SU-DHL-6 (cell line): ENCODE measurements at regions not wholly inside any gene's neighbourhood (a gene's known extent, or its start where the extent isn't known, plus 50 kb on each side); places are given as distances from the start of the nearest gene placed in this dataset.

ENCODE experiments used
- EZH2phosphoT487 ChIP-seq: fragments of 200-600 bp; sonication (generic), shearing (Covaris generic); conservative IDR thresholded peaks from 2 replicates; pipeline ENCODE4 v1.6.1; 2018; ENCODE audit warnings: mild to moderate bottlenecking, antibody characterized with exemption, low read length, moderate library complexity, mixed read lengths
- TF ChIP-seq, protein P1 (sequence below): fragments of 200-600 bp; sonication (generic); IDR thresholded peaks from one replicate; pipeline ENCODE4 v1.5.1; 2017; ENCODE audit warnings: antibody characterized with exemption, mild to moderate bottlenecking, low read length, moderate library complexity; ENCODE audit not compliant: insufficient read depth, poor library complexity, severe bottlenecking

DNA sequence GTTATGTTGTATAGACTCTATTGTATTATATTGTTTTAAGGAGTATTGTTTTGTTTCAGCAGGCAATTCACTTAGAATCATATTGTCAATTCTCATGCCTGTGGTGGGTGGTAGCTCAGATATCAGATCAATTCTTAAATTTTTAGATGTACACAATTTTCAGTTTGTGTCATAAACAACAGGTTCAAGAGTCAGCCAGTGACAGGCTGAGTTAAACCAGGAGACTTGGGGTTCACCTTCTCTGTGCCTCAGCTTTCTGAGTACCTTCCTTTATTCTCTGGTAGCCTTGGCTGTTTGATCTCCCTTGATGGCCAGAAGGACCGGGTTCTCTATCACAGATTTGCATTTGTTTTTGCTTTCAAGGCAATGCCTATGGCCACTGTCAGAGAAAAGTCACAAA, 199.9 kb upstream of the KCNMB2 start:
- TF ChIP-seq, protein P1, sequence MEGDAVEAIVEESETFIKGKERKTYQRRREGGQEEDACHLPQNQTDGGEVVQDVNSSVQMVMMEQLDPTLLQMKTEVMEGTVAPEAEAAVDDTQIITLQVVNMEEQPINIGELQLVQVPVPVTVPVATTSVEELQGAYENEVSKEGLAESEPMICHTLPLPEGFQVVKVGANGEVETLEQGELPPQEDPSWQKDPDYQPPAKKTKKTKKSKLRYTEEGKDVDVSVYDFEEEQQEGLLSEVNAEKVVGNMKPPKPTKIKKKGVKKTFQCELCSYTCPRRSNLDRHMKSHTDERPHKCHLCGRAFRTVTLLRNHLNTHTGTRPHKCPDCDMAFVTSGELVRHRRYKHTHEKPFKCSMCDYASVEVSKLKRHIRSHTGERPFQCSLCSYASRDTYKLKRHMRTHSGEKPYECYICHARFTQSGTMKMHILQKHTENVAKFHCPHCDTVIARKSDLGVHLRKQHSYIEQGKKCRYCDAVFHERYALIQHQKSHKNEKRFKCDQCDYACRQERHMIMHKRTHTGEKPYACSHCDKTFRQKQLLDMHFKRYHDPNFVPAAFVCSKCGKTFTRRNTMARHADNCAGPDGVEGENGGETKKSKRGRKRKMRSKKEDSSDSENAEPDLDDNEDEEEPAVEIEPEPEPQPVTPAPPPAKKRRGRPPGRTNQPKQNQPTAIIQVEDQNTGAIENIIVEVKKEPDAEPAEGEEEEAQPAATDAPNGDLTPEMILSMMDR: no peak
- no peak for TF ChIP-seq EZH2phosphoT487
